ENCODE measurements at regions not wholly inside any gene's neighbourhood (a gene's known extent, or its start where the extent isn't known, plus 50 kb on each side); places are given as distances from the start of the nearest gene placed in this dataset.

DNA sequence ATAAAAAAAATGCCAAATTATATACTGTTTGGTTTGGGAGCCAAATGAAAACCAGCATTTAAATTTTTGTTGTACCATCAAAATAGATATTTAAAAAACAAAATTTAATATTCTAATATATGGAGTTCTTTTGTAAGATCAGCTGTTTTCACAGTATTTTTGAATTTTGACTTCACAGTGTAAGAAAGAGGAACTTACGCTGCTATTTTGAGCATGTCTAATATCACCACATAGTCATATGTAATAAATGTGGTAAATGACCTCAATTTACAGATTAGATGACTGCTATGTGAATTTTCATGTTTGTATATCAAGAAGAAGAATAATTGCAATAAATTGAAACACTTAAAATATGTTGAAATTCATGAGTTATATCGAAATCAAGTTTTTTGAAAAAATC is 189.6 kb downstream of the ARRDC4 start:
- TF ChIP-seq, protein P1, sequence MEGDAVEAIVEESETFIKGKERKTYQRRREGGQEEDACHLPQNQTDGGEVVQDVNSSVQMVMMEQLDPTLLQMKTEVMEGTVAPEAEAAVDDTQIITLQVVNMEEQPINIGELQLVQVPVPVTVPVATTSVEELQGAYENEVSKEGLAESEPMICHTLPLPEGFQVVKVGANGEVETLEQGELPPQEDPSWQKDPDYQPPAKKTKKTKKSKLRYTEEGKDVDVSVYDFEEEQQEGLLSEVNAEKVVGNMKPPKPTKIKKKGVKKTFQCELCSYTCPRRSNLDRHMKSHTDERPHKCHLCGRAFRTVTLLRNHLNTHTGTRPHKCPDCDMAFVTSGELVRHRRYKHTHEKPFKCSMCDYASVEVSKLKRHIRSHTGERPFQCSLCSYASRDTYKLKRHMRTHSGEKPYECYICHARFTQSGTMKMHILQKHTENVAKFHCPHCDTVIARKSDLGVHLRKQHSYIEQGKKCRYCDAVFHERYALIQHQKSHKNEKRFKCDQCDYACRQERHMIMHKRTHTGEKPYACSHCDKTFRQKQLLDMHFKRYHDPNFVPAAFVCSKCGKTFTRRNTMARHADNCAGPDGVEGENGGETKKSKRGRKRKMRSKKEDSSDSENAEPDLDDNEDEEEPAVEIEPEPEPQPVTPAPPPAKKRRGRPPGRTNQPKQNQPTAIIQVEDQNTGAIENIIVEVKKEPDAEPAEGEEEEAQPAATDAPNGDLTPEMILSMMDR (IDR thresholded peaks at IDR 0.05 in 8 of 11, conservative IDR thresholded peaks at IDR 0.05 in 3 of 11): no peak
- no peak for TF ChIP-seq POLR2A (IDR thresholded peaks at IDR 0.05)
- TF ChIP-seq POLR2AphosphoS5 (IDR thresholded peaks at IDR 0.05): no peak

All from spleen (tissue), 7 donors.